Fibroblast of villous mesenchyme (primary cell): ENCODE measurements at regions not wholly inside any gene's neighbourhood (a gene's known extent, or its start where the extent isn't known, plus 50 kb on each side); places are given as distances from the start of the nearest gene placed in this dataset.
"Not testable (repeated sequence)": the region's sequence is repeated elsewhere in the genome, so short reads cannot be mapped to it uniquely, and the experiment has no call there.

ENCODE experiments used
- DNase-seq: peaks from one replicate; pipeline ENCODE4 v3.0.0-alpha.2; 2010; ENCODE audit warnings: low read depth
- H3K4me3 ChIP-seq: 2 replicates; pipeline ENCODE4 v1.5.1; 2011; ENCODE audit warnings: low read depth, mild to moderate bottlenecking, low read length
- CTCF ChIP-seq: IDR thresholded peaks from 2 replicates; pipeline ENCODE4 v1.5.1; 2012; ENCODE audit warnings: low read depth, mild to moderate bottlenecking, low read length; ENCODE audit not compliant: insufficient read depth

GRCh38 chr3:20458994-20459716 lies 273.1 kb upstream of the SGO1 start:
- no peak for DNase-seq
- H3K4me3 ChIP-seq: no peak overlapping the region
- no peak for TF ChIP-seq CTCF

GRCh38 chr3:20456511-20456910 lies 270.5 kb upstream of the SGO1 start:
- no peak overlapping the region for H3K4me3 ChIP-seq
- TF ChIP-seq CTCF: no peak
- no peak for DNase-seq

- H3K4me3 ChIP-seq: no peak overlapping the region
- no peak for DNase-seq
- no peak for TF ChIP-seq CTCF
Observed at GRCh38 chr3:20451170-20451569, 265.2 kb upstream of the SGO1 start.

- H3K4me3 ChIP-seq: no peak overlapping the region
- no peak for DNase-seq
- no peak for TF ChIP-seq CTCF
Observed at GRCh38 chr3:20450611-20451010, 264.6 kb upstream of the SGO1 start.

GRCh38 chr3:20442846-20443245 lies 256.8 kb upstream of the SGO1 start:
- no peak overlapping the region for H3K4me3 ChIP-seq
- no peak for DNase-seq
- TF ChIP-seq CTCF: no peak

GRCh38 chr3:20427268-20427667 lies 241.3 kb upstream of the SGO1 start:
- H3K4me3 ChIP-seq, DNase-seq: not testable (repeated sequence)

- DNase-seq: no peak
- no peak for TF ChIP-seq CTCF
- H3K4me3 ChIP-seq: no peak overlapping the region
Observed at GRCh38 chr3:20425138-20425537, 239.1 kb upstream of the SGO1 start.
